Tibial nerve (tissue), 4 donors: ENCODE measurements at regions not wholly inside any gene's neighbourhood (a gene's known extent, or its start where the extent isn't known, plus 50 kb on each side); places are given as distances from the start of the nearest gene placed in this dataset.

Experiments used
- DNase-seq, 2 donors: peaks; one replicate each; pipeline ENCODE4 v3.0.0-alpha.2; 2019; ENCODE audit warnings: low spot score in 2 of 2
- H3K27ac ChIP-seq, 4 donors: fragments of 200-600 bp; sonication (generic) in 3 of 4; one replicate each; pipeline ENCODE4 v1.5.1; 2017 to 2019; ENCODE audit warnings: mild to moderate bottlenecking in 1 of 4
- H3K27me3 ChIP-seq, 2 donors: fragments of 200-600 bp; sonication (generic) in 1 of 2; one replicate each; pipeline versions ENCODE4 v1.5.1 to v1.6.0; 2017 to 2019
- H3K36me3 ChIP-seq, 3 donors: fragments of 200-600 bp; sonication (generic); one replicate each; pipeline ENCODE4 v1.5.1; 2018 to 2019
- H3K4me1 ChIP-seq, 4 donors: fragments of 200-600 bp; sonication (generic) in 3 of 4; one replicate each; pipeline ENCODE4 v1.5.1; 2017 to 2019
- H3K4me3 ChIP-seq, 4 donors: fragments of 200-600 bp; sonication (generic) in 3 of 4; one replicate each; pipeline ENCODE4 v1.5.1; 2017 to 2019; ENCODE audit warnings: mild to moderate bottlenecking in 1 of 4, moderate library complexity in 1 of 4
- H3K9me3 ChIP-seq, 4 donors: fragments of 200-600 bp; sonication (generic) in 3 of 4; one replicate each; pipeline ENCODE4 v1.5.1; 2017 to 2019
- CTCF ChIP-seq, 5 experiments: fragments of 200-600 bp in 3 of 5; fragments of 450-650 bp in 2 of 5; sonication (generic) in 3 of 5; IDR thresholded peaks; one replicate each; pipeline ENCODE4 v1.5.1; 2016 to 2019; ENCODE audit warnings: antibody characterized with exemption in 5 of 5, mild to moderate bottlenecking in 3 of 5, moderate library complexity in 2 of 5
- EP300 ChIP-seq, 2 donors: sonication (generic); formaldehyde crosslinking; IDR thresholded peaks; one replicate each; pipeline ENCODE4 v1.6.1; 2017; ENCODE audit warnings: antibody characterized with exemption in 2 of 2, mild to moderate bottlenecking in 1 of 2
- POLR2A ChIP-seq, 2 donors: fragments of 450-650 bp; IDR thresholded peaks; one replicate each; pipeline ENCODE4 v1.6.1; 2017; ENCODE audit warnings: antibody characterized with exemption in 2 of 2, mild to moderate bottlenecking in 2 of 2, moderate library complexity in 2 of 2
- WGBS, 2 donors: methylation state at CpG; one replicate each; pipeline ENCODE4 v1.1.5; 2018; 5-methylcytosine and 5-hydroxymethylcytosine counted together

GRCh38 chr19:27911122-27911898, 1301.6 kb downstream of the UQCRFS1 start:
- H3K27me3 ChIP-seq = no peaks in the 10 kb centered on the region
- H3K36me3 ChIP-seq = no peaks in the 10 kb centered on the region
- H3K4me1 ChIP-seq = peaks cover 0 to 5% (median 0%) of the 10 kb centered on the region in 4 donors
- H3K4me3 ChIP-seq = no peak overlapping the region
- no peak overlapping the region for H3K27ac ChIP-seq
- no peaks in the 10 kb centered on the region for H3K9me3 ChIP-seq
- TF ChIP-seq CTCF (IDR thresholded peaks at IDR 0.05) = no peak
- no peak for TF ChIP-seq EP300 (IDR thresholded peaks at IDR 0.05)
- no peak for TF ChIP-seq POLR2A (IDR thresholded peaks at IDR 0.05)
- no peak for DNase-seq
- WGBS, 2 donors = 83 to 89% methylated on average over 17 to 19 of the region's 19 CpGs

- Histone ChIP-seq H3K27me3 (no peaks in the 10 kb centered on the region), H3K9me3 (no peaks in the 10 kb centered on the region), H3K27ac (no peak overlapping the region), H3K36me3 (no peaks in the 10 kb centered on the region), H3K4me1 (peaks cover 0 to 13% (median 3%) of the 10 kb centered on the region in 4 donors), H3K4me3 (no peak overlapping the region)
- no peak for DNase-seq
- WGBS, 2 donors = 89 to 93% methylated on average over 29 of the region's 29 CpGs
- TF ChIP-seq CTCF (IDR thresholded peaks at IDR 0.05) = no peak
- TF ChIP-seq EP300 (IDR thresholded peaks at IDR 0.05) = no peak
- TF ChIP-seq POLR2A (IDR thresholded peaks at IDR 0.05) = no peak
Observed at GRCh38 chr19:27909861-27910260, 1303.1 kb downstream of the UQCRFS1 start.

GRCh38 chr19:27909185-27909840, 1303.6 kb downstream of the UQCRFS1 start:
- Histone ChIP-seq H3K36me3 (no peaks in the 10 kb centered on the region), H3K4me3 (no peak overlapping the region), H3K27me3 (no peaks in the 10 kb centered on the region), H3K9me3 (no peaks in the 10 kb centered on the region), H3K27ac (no peak overlapping the region), H3K4me1 (peaks cover 0 to 18% (median 3%) of the 10 kb centered on the region in 4 donors)
- no peak for DNase-seq
- 85 to 92% methylated on average over 35 to 36 of the region's 40 CpGs for WGBS, 2 donors
- TF ChIP-seq EP300 (IDR thresholded peaks at IDR 0.05) (no peak), POLR2A (IDR thresholded peaks at IDR 0.05) (no peak), CTCF (IDR thresholded peaks at IDR 0.05) (no peak)

DNA sequence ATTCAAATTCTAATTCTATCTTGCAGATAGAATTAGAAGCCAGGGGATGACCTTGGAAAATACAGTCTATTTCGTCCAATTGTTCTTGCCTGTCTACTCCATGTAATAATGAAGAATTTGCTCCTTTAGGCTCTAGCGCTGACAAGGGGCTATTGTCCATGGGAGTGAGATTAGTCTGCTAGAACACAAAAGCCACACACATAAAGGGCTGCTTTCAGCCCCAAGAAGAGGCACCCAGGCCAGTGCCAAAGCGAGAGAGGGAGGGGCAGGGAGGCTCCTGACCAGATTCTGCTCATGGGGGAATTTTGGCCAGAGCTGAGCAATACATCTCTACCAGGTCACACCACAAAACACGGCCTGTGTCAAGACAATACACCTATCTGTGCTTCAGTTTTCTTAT, 1306.9 kb downstream of the UQCRFS1 start:
- H3K4me3 ChIP-seq = no peak overlapping the region
- no peak for DNase-seq
- 34 to 38% methylated on average over 4 of the region's 4 CpGs for WGBS, 2 donors

More for the DNA sequence above, 1306.9 kb downstream of the UQCRFS1 start:
- Histone ChIP-seq H3K27me3 (no peaks in the 10 kb centered on the region), H3K36me3 (no peaks in the 10 kb centered on the region), H3K9me3 (no peaks in the 10 kb centered on the region), H3K4me1 (peaks cover 0 to 18% (median 3%) of the 10 kb centered on the region in 4 donors), H3K27ac (peak overlapping the region in 1 of 4 donors; percentile 72)
- TF ChIP-seq POLR2A (IDR thresholded peaks at IDR 0.05) = no peak
- TF ChIP-seq CTCF (IDR thresholded peaks at IDR 0.05) = no peak
- TF ChIP-seq EP300 (IDR thresholded peaks at IDR 0.05) = no peak
